ENCODE measurements at regions not wholly inside any gene's neighbourhood (a gene's known extent, or its start where the extent isn't known, plus 50 kb on each side); places are given as distances from the start of the nearest gene placed in this dataset.

GRCh38 chr17:15095935-15096334 lies 169.2 kb downstream of the PMP22 start:
- no peak for TF ChIP-seq CTCF (IDR thresholded peaks at IDR 0.05)
- TF ChIP-seq POLR2A (IDR thresholded peaks at IDR 0.05): no peak

Measured in Peyer's patch (tissue), 4 donors.